ENCODE measurements at regions not wholly inside any gene's neighbourhood (a gene's known extent, or its start where the extent isn't known, plus 50 kb on each side); places are given as distances from the start of the nearest gene placed in this dataset.

GRCh38 chr10:114708084-114708483, 50.0 kb upstream of the ABLIM1 start:
- H3K4me1 ChIP-seq, result peaks cover under 1 to 6% of the 10 kb centered on the region in 2 donors
- intact Hi-C loops (cut with DNase I), result loop anchor here (10.0 kb wide), 3 partner anchors 77 to 403 kb away; no protein-coding TSS in a partner anchor
- 83 to 87% methylated on average over 5 of the region's 5 CpGs for WGBS, 2 donors
- no peaks in the 10 kb centered on the region for H3K9me3 ChIP-seq
- no peak overlapping the region for H3K4me3 ChIP-seq (replicated peaks in 1 of 3)
- TF ChIP-seq POLR2A (IDR thresholded peaks at IDR 0.05), result no peak
- TF ChIP-seq CTCF (IDR thresholded peaks at IDR 0.05), result no peak
- DNase-seq, result no peak
- H3K27me3 ChIP-seq, result no peaks in the 10 kb centered on the region
- H3K27ac ChIP-seq, result no peak overlapping the region
- no peaks in the 10 kb centered on the region for H3K36me3 ChIP-seq

GRCh38 chr10:114708717-114709335, 50.8 kb upstream of the ABLIM1 start:
- Histone ChIP-seq H3K4me3 (replicated peaks in 1 of 3) (no peak overlapping the region), H3K27ac (no peak overlapping the region), H3K4me1 (peaks cover 8 to 10% of the 10 kb centered on the region in 2 donors), H3K36me3 (no peaks in the 10 kb centered on the region), H3K9me3 (no peaks in the 10 kb centered on the region), H3K27me3 (no peaks in the 10 kb centered on the region)
- 90 to 96% methylated on average over 5 of the region's 5 CpGs for WGBS, 2 donors
- intact Hi-C loops (cut with DNase I), result loop anchor here (10.0 kb wide), 3 partner anchors 76 to 404 kb away; no protein-coding TSS in a partner anchor
- DNase-seq, result no peak
- TF ChIP-seq POLR2A (IDR thresholded peaks at IDR 0.05) (no peak), CTCF (IDR thresholded peaks at IDR 0.05) (no peak)

- 93 to 100% methylated on average over 2 of the region's 2 CpGs for WGBS, 2 donors
- H3K27me3 ChIP-seq, result no peaks in the 10 kb centered on the region
- no peak for TF ChIP-seq CTCF (IDR thresholded peaks at IDR 0.05)
- TF ChIP-seq POLR2A (IDR thresholded peaks at IDR 0.05), result no peak
- no peaks in the 10 kb centered on the region for H3K9me3 ChIP-seq
- no peak overlapping the region for H3K4me3 ChIP-seq (replicated peaks in 1 of 3)
- DNase-seq, result no peak
- intact Hi-C loops (cut with DNase I), result loop anchor here (10.0 kb wide), 3 partner anchors 75 to 405 kb away; no protein-coding TSS in a partner anchor
- no peaks in the 10 kb centered on the region for H3K36me3 ChIP-seq
- peaks cover 18 to 20% of the 10 kb centered on the region in 2 donors for H3K4me1 ChIP-seq
- H3K27ac ChIP-seq, result no peak overlapping the region
Observed at GRCh38 chr10:114709984-114710383, 51.9 kb upstream of the ABLIM1 start.

GRCh38 chr10:114711176-114711868, 53.2 kb upstream of the ABLIM1 start:
- intact Hi-C loops (cut with DNase I), result no loop called here
- Histone ChIP-seq H3K36me3 (no peaks in the 10 kb centered on the region), H3K4me1 (peaks cover 28 to 29% of the 10 kb centered on the region in 2 donors), H3K4me3 (replicated peaks in 1 of 3) (no peak overlapping the region), H3K27me3 (no peaks in the 10 kb centered on the region), H3K9me3 (no peaks in the 10 kb centered on the region), H3K27ac (no peak overlapping the region)
- TF ChIP-seq CTCF (IDR thresholded peaks at IDR 0.05), result no peak
- no peak for TF ChIP-seq POLR2A (IDR thresholded peaks at IDR 0.05)
- no peak for DNase-seq
- WGBS, 2 donors, result 96% methylated on average over 5 of the region's 5 CpGs

- Histone ChIP-seq H3K9me3 (no peaks in the 10 kb centered on the region), H3K27ac (no peak overlapping the region), H3K27me3 (no peaks in the 10 kb centered on the region), H3K36me3 (no peaks in the 10 kb centered on the region), H3K4me3 (replicated peaks in 1 of 3) (no peak overlapping the region), H3K4me1 (peaks cover 29 to 35% of the 10 kb centered on the region in 2 donors)
- DNase-seq, result no peak
- TF ChIP-seq CTCF (IDR thresholded peaks at IDR 0.05), result no peak
- TF ChIP-seq POLR2A (IDR thresholded peaks at IDR 0.05), result no peak
- intact Hi-C loops (cut with DNase I), result no loop called here
- 97% methylated on average over 7 of the region's 7 CpGs for WGBS, 2 donors
Observed at GRCh38 chr10:114711869-114712250, 53.8 kb upstream of the ABLIM1 start.
